Esophagus squamous epithelium (tissue), 5 donors: ENCODE measurements at regions not wholly inside any gene's neighbourhood (a gene's known extent, or its start where the extent isn't known, plus 50 kb on each side); places are given as distances from the start of the nearest gene placed in this dataset.

Source experiments
- DNase-seq: peaks from one replicate; lab custom pipeline; 2025; lab: John Stamatoyannopoulos, UW
- H3K27ac ChIP-seq, 4 donors: fragments of 200-600 bp; sonication (generic); one replicate each; pipeline ENCODE4 v1.5.1; 2016 to 2019; ENCODE audit warnings: mild to moderate bottlenecking in 1 of 4
- H3K27me3 ChIP-seq, 4 donors: fragments of 200-600 bp; sonication (generic); 1 replicate in 3 of 4; 2 replicates in 1 of 4; pipeline versions ENCODE4 v1.5.1 to v1.6.0; 2017 to 2021; ENCODE audit warnings: antibody characterized with exemption in 1 of 4
- H3K36me3 ChIP-seq, 3 donors: fragments of 200-600 bp; sonication (generic); one replicate each; pipeline ENCODE4 v1.5.1; 2016 to 2019
- H3K4me1 ChIP-seq, 3 donors: fragments of 200-600 bp; sonication (generic); one replicate each; pipeline ENCODE4 v1.5.1; 2017 to 2019
- H3K4me3 ChIP-seq, 4 donors: fragments of 200-600 bp; sonication (generic); 1 replicate in 3 of 4; 2 replicates in 1 of 4; pipeline ENCODE4 v1.5.1; 2016 to 2019; ENCODE audit warnings: mild to moderate bottlenecking in 2 of 4, moderate library complexity in 1 of 4
- H3K9me3 ChIP-seq, 3 donors: fragments of 200-600 bp; sonication (generic); one replicate each; pipeline ENCODE4 v1.5.1; 2016 to 2019
- CTCF ChIP-seq, 6 experiments: fragments of 450-650 bp in 4 of 6; fragments of 200-600 bp in 2 of 6; sonication (generic) in 2 of 6; IDR thresholded peaks; one replicate each; pipeline ENCODE4 v1.5.1; 2016 to 2019; ENCODE audit warnings: antibody characterized with exemption in 6 of 6, mild to moderate bottlenecking in 4 of 6, moderate library complexity in 4 of 6
- POLR2A ChIP-seq, 4 donors: fragments of 450-650 bp; IDR thresholded peaks; one replicate each; pipeline ENCODE4 v1.6.1; 2017; ENCODE audit warnings: antibody characterized with exemption in 4 of 4, mild to moderate bottlenecking in 4 of 4, moderate library complexity in 3 of 4
- WGBS, 2 donors: methylation state at CpG; one replicate each; pipeline ENCODE4 v1.1.5; 2018; 5-methylcytosine and 5-hydroxymethylcytosine counted together
- intact Hi-C: fragments of 100-400 bp; cut with DNase I; formaldehyde crosslinking; loops from one replicate; pipeline ENCODE4 v1.15.0; 2022
- donor health status: DM: yes; HTN: yes; CAD: no.

- no peak for DNase-seq
- H3K36me3 ChIP-seq = no peaks in the 10 kb centered on the region
- H3K4me3 ChIP-seq = no peak overlapping the region
- WGBS, 2 donors = 53 to 58% methylated on average over 6 of the region's 6 CpGs
- H3K27ac ChIP-seq = no peak overlapping the region
- H3K9me3 ChIP-seq = no peaks in the 10 kb centered on the region
- no peak for TF ChIP-seq CTCF (IDR thresholded peaks at IDR 0.05)
- TF ChIP-seq POLR2A (IDR thresholded peaks at IDR 0.05) = no peak
- H3K4me1 ChIP-seq = peaks cover 0 to 26% (median 4%) of the 10 kb centered on the region in 3 donors
- peaks cover 0 to 85% (median 0%) of the 10 kb centered on the region in 4 donors for H3K27me3 ChIP-seq
- intact Hi-C loops = no loop called here
These were observed 50.9 kb upstream of the LOXL4 start for GRCh38 chr10:98318861-98319260.
